ENCODE measurements at regions not wholly inside any gene's neighbourhood (a gene's known extent, or its start where the extent isn't known, plus 50 kb on each side); places are given as distances from the start of the nearest gene placed in this dataset.

- no peak for DNase-seq (ENCODE audit: low read depth in 1 of 2, low spot score in 1 of 2)
- Histone ChIP-seq H3K27me3 (ENCODE audit: insufficient read depth, poor library complexity, severe bottlenecking) (peaks cover 2% of the 10 kb centered on the region), H3K4me3 (replicated peaks; ENCODE audit: insufficient read depth, low read length) (no peak overlapping the region), H3K27ac (replicated peaks) (no peak overlapping the region)
- TF ChIP-seq POLR2AphosphoS5 (IDR thresholded peaks at IDR 0.05; ENCODE audit: low read depth) (no peak), CTCF (IDR thresholded peaks at IDR 0.05; ENCODE audit: insufficient read depth, low read length) (no peak), SPI1 (IDR thresholded peaks at IDR 0.05; ENCODE audit: borderline replicate concordance, low read depth) (no peak), REST (IDR thresholded peaks at IDR 0.05; ENCODE audit: insufficient replicate concordance, low read depth) (no peak), GABPA (IDR thresholded peaks at IDR 0.05; ENCODE audit: low read depth) (no peak)
These were observed 146.8 kb upstream of the B3GAT2 start for GRCh38 chr6:71103641-71104040.

- Histone ChIP-seq H3K27ac (replicated peaks) (no peak overlapping the region), H3K4me3 (replicated peaks; ENCODE audit: insufficient read depth, low read length) (no peak overlapping the region), H3K27me3 (ENCODE audit: insufficient read depth, poor library complexity, severe bottlenecking) (peaks cover 2% of the 10 kb centered on the region)
- no peak for TF ChIP-seq GABPA (IDR thresholded peaks at IDR 0.05; ENCODE audit: low read depth)
- TF ChIP-seq REST (IDR thresholded peaks at IDR 0.05; ENCODE audit: insufficient replicate concordance, low read depth) = no peak
- no peak for TF ChIP-seq CTCF (IDR thresholded peaks at IDR 0.05; ENCODE audit: insufficient read depth, low read length)
- TF ChIP-seq SPI1 (IDR thresholded peaks at IDR 0.05; ENCODE audit: borderline replicate concordance, low read depth) = no peak
- DNase-seq (ENCODE audit: low read depth in 1 of 2, low spot score in 1 of 2) = no peak
These were observed 149.4 kb upstream of the B3GAT2 start for GRCh38 chr6:71106276-71106675.

- peaks cover 2% of the 10 kb centered on the region for H3K27me3 ChIP-seq (ENCODE audit: insufficient read depth, poor library complexity, severe bottlenecking)
- H3K27ac ChIP-seq (replicated peaks) = no peak overlapping the region
- no peak overlapping the region for H3K4me3 ChIP-seq (replicated peaks; ENCODE audit: insufficient read depth, low read length)
- TF ChIP-seq REST (IDR thresholded peaks at IDR 0.05; ENCODE audit: insufficient replicate concordance, low read depth) (no peak), SPI1 (IDR thresholded peaks at IDR 0.05; ENCODE audit: borderline replicate concordance, low read depth) (no peak), CTCF (IDR thresholded peaks at IDR 0.05; ENCODE audit: insufficient read depth, low read length) (no peak), GABPA (IDR thresholded peaks at IDR 0.05; ENCODE audit: low read depth) (no peak), POLR2AphosphoS5 (IDR thresholded peaks at IDR 0.05; ENCODE audit: low read depth) (no peak)
- no peak for DNase-seq (ENCODE audit: low read depth in 1 of 2, low spot score in 1 of 2)
These were observed 151.1 kb upstream of the B3GAT2 start for GRCh38 chr6:71107911-71108420.

Data from HL-60 (cell line).